ENCODE measurements at regions not wholly inside any gene's neighbourhood (a gene's known extent, or its start where the extent isn't known, plus 50 kb on each side); places are given as distances from the start of the nearest gene placed in this dataset.
A peak's percentile ranks its signal among the peaks of the same experiment; 100 is the strongest.

DNA sequence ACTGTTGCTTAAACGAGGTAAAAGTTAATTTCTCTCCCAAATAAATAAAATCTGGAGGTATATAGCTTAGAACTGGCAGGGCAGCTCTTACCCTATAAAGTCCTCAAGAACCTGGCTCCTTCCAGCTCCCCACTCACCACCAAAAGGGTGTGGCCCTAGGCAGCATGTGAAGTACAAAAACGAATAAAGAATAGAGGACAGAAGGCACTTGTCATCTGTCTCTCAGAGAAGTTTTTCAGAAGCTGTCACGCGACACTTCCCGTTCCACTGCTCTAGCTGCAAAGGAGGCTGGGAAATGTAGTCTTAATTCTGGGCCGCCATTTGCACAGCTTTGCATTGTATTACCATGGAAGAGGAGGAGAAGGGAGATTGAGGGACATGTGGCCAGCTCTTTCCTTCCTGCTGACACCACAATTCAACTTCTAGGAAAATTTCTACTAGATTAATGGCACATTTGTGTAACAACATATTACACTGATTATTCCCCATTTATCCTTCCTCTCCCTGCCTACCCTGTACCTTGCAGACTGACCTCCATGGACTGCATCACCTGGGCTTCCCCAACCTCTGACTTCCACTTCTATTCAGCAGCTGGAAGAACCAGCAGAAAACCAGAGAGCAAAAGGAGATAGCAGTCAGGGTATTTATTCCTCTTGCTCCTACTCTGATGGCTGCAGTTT, 62.2 kb downstream of the CCDC71L start:
- peak; percentile 80 for DNase-seq (ENCODE audit: low read depth)
- H3K4me3 ChIP-seq (ENCODE audit: low read depth, low read length): no peak overlapping the region
- TF ChIP-seq, protein P1, sequence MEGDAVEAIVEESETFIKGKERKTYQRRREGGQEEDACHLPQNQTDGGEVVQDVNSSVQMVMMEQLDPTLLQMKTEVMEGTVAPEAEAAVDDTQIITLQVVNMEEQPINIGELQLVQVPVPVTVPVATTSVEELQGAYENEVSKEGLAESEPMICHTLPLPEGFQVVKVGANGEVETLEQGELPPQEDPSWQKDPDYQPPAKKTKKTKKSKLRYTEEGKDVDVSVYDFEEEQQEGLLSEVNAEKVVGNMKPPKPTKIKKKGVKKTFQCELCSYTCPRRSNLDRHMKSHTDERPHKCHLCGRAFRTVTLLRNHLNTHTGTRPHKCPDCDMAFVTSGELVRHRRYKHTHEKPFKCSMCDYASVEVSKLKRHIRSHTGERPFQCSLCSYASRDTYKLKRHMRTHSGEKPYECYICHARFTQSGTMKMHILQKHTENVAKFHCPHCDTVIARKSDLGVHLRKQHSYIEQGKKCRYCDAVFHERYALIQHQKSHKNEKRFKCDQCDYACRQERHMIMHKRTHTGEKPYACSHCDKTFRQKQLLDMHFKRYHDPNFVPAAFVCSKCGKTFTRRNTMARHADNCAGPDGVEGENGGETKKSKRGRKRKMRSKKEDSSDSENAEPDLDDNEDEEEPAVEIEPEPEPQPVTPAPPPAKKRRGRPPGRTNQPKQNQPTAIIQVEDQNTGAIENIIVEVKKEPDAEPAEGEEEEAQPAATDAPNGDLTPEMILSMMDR (IDR thresholded peaks at IDR 0.05; ENCODE audit: low read depth, low read length, missing control alignments): no peak

DNA sequence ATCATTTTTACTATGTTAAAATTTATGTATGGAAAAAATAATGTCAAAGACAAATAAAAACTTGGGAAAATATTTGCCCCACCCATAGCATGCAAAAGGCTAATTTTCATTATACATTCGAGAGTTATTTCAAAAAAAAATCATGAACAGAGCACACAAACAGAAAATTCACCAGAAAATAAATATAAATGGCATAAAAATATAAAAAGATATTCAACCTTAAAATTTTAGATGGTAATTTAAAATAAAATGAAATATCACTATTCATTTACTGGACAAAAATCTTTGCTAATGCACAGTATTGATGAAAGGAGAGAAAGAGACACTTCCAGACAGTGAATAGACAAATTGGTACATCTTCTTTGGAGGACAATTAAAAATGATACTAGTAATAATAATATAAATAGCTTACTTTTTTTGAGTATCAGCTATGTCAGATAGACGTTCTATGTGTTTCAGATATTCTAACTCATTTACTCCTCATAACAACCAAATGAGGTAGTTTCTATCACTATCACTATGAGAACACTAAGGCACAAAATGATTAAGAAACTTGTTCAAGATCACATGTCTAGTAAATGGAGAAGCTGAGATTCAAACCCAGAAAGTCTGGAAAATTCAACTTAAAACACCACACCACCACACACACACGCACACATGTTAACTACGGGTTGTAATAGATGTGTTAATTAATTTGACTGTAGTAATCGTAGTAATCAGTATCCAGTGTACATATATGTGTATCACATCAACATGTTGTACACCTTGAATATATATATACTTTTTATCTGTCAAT, 63.0 kb downstream of the CCDC71L start:
- TF ChIP-seq, protein P1 (IDR thresholded peaks at IDR 0.05; ENCODE audit: low read depth, low read length, missing control alignments): no peak
- DNase-seq (ENCODE audit: low read depth): no peak
- no peak overlapping the region for H3K4me3 ChIP-seq (ENCODE audit: low read depth, low read length)

DNA sequence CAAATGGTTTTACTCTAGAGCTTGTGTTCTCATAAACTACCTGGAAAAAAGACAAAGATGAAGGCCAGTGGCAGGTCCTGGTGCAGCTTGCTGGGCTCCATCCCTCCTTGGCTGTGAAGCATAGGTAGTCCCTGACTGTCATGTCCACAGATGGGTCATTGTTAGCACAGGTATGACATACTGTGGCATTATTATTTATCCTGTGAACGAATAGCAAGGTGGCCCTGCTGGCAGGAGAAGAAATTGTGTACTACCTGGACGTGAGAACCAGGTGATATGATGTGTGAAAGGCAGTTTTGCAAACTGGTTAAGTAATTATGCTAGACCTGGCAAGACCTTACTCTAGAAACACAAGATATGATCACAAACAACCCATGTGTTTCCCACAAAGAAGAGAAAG, 63.9 kb downstream of the CCDC71L start:
- no peak overlapping the region for H3K4me3 ChIP-seq (ENCODE audit: low read depth, low read length)
- TF ChIP-seq, protein P1 (IDR thresholded peaks at IDR 0.05; ENCODE audit: low read depth, low read length, missing control alignments): no peak
- no peak for DNase-seq (ENCODE audit: low read depth)

DNA sequence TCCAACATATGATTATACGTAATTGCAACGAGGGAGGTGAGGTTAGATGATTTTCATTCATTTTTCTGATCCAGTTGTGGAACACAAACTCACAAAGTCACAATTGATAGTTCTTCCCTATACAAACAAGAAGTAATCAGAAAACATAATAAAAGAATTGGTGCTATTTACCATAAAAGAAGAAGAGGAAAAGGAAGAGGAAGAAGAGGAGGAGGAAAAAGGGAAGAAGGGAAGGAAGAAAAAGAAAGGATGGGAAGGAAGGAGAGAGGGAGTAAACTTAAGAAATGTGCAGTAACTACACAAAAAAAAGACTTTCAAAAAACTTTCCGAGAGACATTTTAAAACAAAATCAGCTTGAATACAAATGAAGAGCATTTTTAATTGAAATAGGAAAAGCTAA, 65.0 kb downstream of the CCDC71L start:
- no peak for DNase-seq (ENCODE audit: low read depth)

DNA sequence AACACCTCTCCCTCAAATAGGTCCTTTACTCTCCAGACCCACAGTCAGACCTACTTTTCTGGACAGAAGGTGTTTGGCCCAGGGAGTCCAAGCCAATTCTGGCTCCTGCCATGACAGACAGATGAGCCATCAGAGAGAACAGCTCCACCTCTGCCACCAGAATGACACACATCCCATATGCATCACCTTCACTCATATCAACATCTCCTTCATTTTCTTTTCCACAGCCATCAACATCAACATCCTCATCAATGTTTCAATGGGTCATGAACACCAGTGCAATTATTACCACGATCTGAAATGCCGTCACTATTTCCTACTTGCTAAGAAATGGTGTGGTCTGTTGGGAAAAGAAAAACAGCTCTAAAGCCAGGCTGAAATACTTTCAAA, 67.9 kb downstream of the CCDC71L start:
- DNase-seq (ENCODE audit: low read depth): no peak
- TF ChIP-seq, protein P1 (IDR thresholded peaks at IDR 0.05; ENCODE audit: low read depth, low read length, missing control alignments): no peak
- no peak overlapping the region for H3K4me3 ChIP-seq (ENCODE audit: low read depth, low read length)

More for the DNA sequence above, 65.0 kb downstream of the CCDC71L start:
- no peak overlapping the region for H3K4me3 ChIP-seq (ENCODE audit: low read depth, low read length)
- TF ChIP-seq, protein P1 (IDR thresholded peaks at IDR 0.05; ENCODE audit: low read depth, low read length, missing control alignments): no peak

DNA sequence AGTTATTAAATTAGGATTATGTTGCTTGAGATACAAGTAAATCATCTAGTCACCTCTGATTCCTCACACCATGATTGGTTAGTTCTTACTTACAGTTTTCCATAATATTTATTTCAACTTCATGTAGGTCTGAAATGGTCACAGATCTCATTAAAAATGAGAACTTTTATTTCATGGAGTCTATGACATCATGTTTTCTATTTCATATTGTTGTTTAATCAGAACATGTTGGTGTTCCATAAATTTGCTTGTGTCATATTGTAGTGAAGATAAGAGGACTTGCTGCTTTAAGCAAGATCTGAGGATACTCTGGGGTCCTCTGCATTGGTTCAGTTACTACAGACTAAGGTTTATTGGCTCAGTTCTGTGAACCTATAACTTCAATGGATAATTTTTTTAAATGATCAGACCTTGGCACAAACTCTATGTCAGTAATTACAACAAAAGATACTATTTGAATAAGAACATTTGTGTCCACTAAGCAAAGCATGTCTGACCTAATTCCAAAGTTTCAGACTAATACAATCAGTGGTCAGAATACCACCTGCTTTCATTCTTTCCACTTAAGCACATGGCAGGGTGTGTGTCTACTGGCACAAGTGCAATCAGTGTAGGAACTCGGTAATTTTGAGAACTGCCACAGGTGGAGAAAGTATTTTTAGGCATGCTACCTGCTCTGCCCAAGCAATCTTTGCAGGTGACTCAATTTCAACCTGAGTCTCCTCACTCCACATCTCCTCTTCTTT, 68.5 kb downstream of the CCDC71L start:
- no peak for DNase-seq (ENCODE audit: low read depth)
- TF ChIP-seq, protein P1 (IDR thresholded peaks at IDR 0.05; ENCODE audit: low read depth, low read length, missing control alignments): no peak

More for the DNA sequence above, 68.5 kb downstream of the CCDC71L start:
- no peak overlapping the region for H3K4me3 ChIP-seq (ENCODE audit: low read depth, low read length)
